Psoas muscle (tissue), 7 donors: ENCODE measurements at regions not wholly inside any gene's neighbourhood (a gene's known extent, or its start where the extent isn't known, plus 50 kb on each side); places are given as distances from the start of the nearest gene placed in this dataset.

Experiments
- ATAC-seq, 4 donors: fragments of 200-7000 bp; cut with Tn5 transposase; one replicate each; pipeline ENCODE4 v1.9.1; 2020; ENCODE audit warnings: moderate library complexity in 3 of 4, mild to moderate bottlenecking in 2 of 4
- DNase-seq, 2 donors: peaks; one replicate each; pipeline ENCODE4 v3.0.0-alpha.2; 2020
- H3K27ac ChIP-seq: fragments of 200-600 bp; one replicate; pipeline ENCODE4 v1.8.0; 2022
- H3K27me3 ChIP-seq, 3 donors: fragments of 200-600 bp in 1 of 3; one replicate each; pipeline versions ENCODE4 v1.6.1 to v1.8.0; 2013 to 2022; ENCODE audit warnings: low read length in 2 of 3, mild to moderate bottlenecking in 2 of 3, moderate library complexity in 1 of 3; ENCODE audit not compliant: insufficient read depth in 3 of 3
- H3K36me3 ChIP-seq, 2 donors: fragments of 200-600 bp in 1 of 2; one replicate each; pipeline versions ENCODE4 v1.6.1 to v1.8.0; 2013 to 2022; ENCODE audit warnings: low read depth in 1 of 2, mild to moderate bottlenecking in 1 of 2, moderate library complexity in 1 of 2; ENCODE audit not compliant: insufficient read depth in 1 of 2
- H3K4me1 ChIP-seq: fragments of 200-600 bp; one replicate; pipeline ENCODE4 v1.8.0; 2022
- H3K4me3 ChIP-seq: fragments of 200-600 bp; one replicate; pipeline ENCODE4 v1.8.0; 2022; ENCODE audit warnings: mild to moderate bottlenecking
- H3K9me3 ChIP-seq: fragments of 200-600 bp; one replicate; pipeline ENCODE4 v1.8.0; 2022
- CTCF ChIP-seq: fragments of 200-600 bp; IDR thresholded peaks from one replicate; pipeline ENCODE4 v1.8.0; 2022; ENCODE audit warnings: antibody characterized with exemption
- WGBS, 3 donors: extraction: QIAGEN DNeasy Blood & Tissue Kit; methylation state at CpG; one replicate each; pipeline versions ENCODE4 v1.1.6 to v1.1.7; 2013; 5-methylcytosine and 5-hydroxymethylcytosine counted together
- intact Hi-C, 2 donors: fragments of 100-400 bp; cut with DNase I; formaldehyde crosslinking; loops; one replicate each; pipeline versions ENCODE4 v1.11.0 to v1.14.2; 2022
- donor health status: healthy with polysubstance abuse.
- donor health status: DM: no; HTN: no; CAD: no; lungs with moderate emphysema.
- donor health status: Bipolar disorder and iron deficiency.
- donor health status: healthy.
- donor health status: DM: yes; HTN: yes; CAD: no.
- donor health status: DM: no; HTN: no; CAD: no.
- donor health status: DM: yes; HTN: yes; CAD: no.

- H3K27me3 ChIP-seq = no peaks in the 10 kb centered on the region
- intact Hi-C loops = no loop called here
- H3K4me3 ChIP-seq = no peak overlapping the region
- no peaks in the 10 kb centered on the region for H3K4me1 ChIP-seq
- H3K27ac ChIP-seq = no peak overlapping the region
- WGBS, 3 donors = 43 to 67% (median 51%) methylated on average over 8 of the region's 8 CpGs
- H3K36me3 ChIP-seq = no peaks in the 10 kb centered on the region
- ATAC-seq = peak; percentile 56 to 86 (median 72)
- no peak for DNase-seq
- H3K9me3 ChIP-seq = no peaks in the 10 kb centered on the region
- no peak for TF ChIP-seq CTCF
These were observed 65.6 kb upstream of the CTXND1 start for GRCh38 chr15:80317389-80318182.

- H3K36me3 ChIP-seq = no peaks in the 10 kb centered on the region
- no peaks in the 10 kb centered on the region for H3K9me3 ChIP-seq
- ATAC-seq (no peak), DNase-seq (no peak)
- no peak overlapping the region for H3K4me3 ChIP-seq
- TF ChIP-seq CTCF = no peak
- H3K27me3 ChIP-seq = no peaks in the 10 kb centered on the region
- no peaks in the 10 kb centered on the region for H3K4me1 ChIP-seq
- intact Hi-C loops = loop anchor here in 1 of 2 donors (10.0 kb wide), 1 partner anchor 83 kb away; the partner anchor contains the start of gene ARNT2
- no peak overlapping the region for H3K27ac ChIP-seq
- 83 to 88% (median 84%) methylated on average over 7 of the region's 7 CpGs for WGBS, 3 donors
These were observed 69.8 kb upstream of the CTXND1 start for GRCh38 chr15:80321853-80322252.

- peaks cover 5% of the 10 kb centered on the region for H3K9me3 ChIP-seq
- 87 to 93% (median 88%) methylated on average over 1 of the region's 1 CpG for WGBS, 3 donors
- no peaks in the 10 kb centered on the region for H3K27me3 ChIP-seq
- no peak overlapping the region for H3K4me3 ChIP-seq
- no peaks in the 10 kb centered on the region for H3K36me3 ChIP-seq
- intact Hi-C loops = loop anchor here in 1 of 2 donors (10.0 kb wide), 1 partner anchor 82 kb away; the partner anchor contains the start of gene ARNT2
- TF ChIP-seq CTCF = peak; percentile 38
- no peaks in the 10 kb centered on the region for H3K4me1 ChIP-seq
- H3K27ac ChIP-seq = no peak overlapping the region
- DNase-seq (no peak), ATAC-seq (no peak)
These were observed 71.3 kb upstream of the CTXND1 start for GRCh38 chr15:80323285-80323684.

GRCh38 chr15:80324545-80325080 lies 72.6 kb upstream of the CTXND1 start:
- Histone ChIP-seq H3K9me3 (peaks cover 5% of the 10 kb centered on the region), H3K27ac (no peak overlapping the region), H3K4me1 (no peaks in the 10 kb centered on the region), H3K27me3 (no peaks in the 10 kb centered on the region), H3K36me3 (no peaks in the 10 kb centered on the region), H3K4me3 (no peak overlapping the region)
- ATAC-seq = no peak
- intact Hi-C loops = loop anchor here in 1 of 2 donors (10.0 kb wide), 1 partner anchor 80 kb away; the partner anchor contains the start of gene ARNT2
- no peak for TF ChIP-seq CTCF
- WGBS, 3 donors = 53 to 66% (median 54%) methylated on average over 3 of the region's 3 CpGs
- no peak for DNase-seq
